GM19397 (cell line): ENCODE measurements at regions not wholly inside any gene's neighbourhood (a gene's known extent, or its start where the extent isn't known, plus 50 kb on each side); places are given as distances from the start of the nearest gene placed in this dataset.
"Not testable (repeated sequence)": the region's sequence is repeated elsewhere in the genome, so short reads cannot be mapped to it uniquely, and the experiment has no call there.

Source experiments
- ATAC-seq: cut with Tn5 transposase; IDR thresholded peaks from one replicate; pipeline ENCODE4 v1.9.1; 2021; ENCODE audit warnings: mild to moderate bottlenecking, moderate library complexity; ENCODE audit not compliant: unreplicated experiment

- ATAC-seq, result not testable (repeated sequence)
Observed at GRCh38 chr20:18876394-18876793, 62.8 kb downstream of the SCP2D1 start.

DNA sequence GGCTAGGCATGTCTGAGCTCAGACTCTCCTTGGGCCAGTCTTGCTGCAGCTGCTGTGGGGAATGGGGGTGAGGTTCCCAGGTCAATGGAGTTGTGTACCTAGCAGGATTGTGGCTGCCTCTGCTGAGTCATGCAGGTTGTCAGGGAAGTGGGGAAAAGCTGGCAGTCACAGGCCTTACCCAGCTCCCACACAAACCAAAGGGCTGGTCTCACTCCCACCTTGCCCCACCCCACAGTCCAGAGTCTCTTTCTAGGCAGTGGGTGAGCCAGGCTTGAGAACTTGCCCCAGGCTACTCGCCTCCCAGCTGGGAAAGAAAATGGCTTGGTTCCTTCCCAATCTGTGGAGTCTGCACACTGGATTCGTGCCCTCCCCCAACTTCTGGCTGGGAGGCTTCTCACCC, 65.7 kb downstream of the SCP2D1 start:
- no peak for ATAC-seq

DNA sequence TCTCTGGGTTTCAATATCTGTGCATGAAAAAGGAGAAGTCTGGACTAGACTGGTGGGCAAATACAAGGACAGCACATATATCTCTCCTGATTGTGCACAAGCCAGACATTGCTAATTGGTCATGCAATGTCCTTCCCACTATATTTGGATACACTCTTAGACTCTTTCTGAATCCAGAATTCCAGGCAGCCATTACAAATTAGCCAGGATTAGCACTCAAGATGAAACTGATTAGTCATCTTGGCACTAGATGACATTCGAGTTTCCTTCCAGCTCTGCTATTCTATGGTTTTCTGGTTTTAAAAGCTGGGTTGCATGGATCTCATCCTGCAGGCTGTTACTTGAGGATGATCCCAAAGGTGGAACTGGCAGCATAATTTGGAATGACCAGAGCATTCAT, 73.2 kb downstream of the SCP2D1 start:
- no peak for ATAC-seq

- no peak for ATAC-seq
Observed at GRCh38 chr20:18901980-18902737, 88.6 kb downstream of the SCP2D1 start.

DNA sequence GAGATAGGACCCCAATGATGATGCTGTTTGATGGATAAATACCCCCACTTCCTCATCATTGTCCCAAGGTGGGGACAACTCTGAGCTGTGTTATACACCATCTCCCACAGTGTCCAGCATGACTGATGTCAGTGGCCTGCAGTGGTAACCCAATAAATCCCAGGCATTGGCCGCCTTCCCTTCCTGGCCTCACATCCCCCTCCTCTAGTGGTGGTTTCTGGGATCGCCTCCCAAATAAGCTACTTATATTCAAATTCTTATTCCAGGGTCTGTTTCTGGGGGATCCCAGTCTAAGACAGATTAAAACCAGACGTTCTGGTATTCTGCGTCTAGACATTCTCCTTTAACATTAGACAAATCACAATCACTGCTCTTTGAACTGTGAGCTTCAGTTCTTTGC, 90.6 kb downstream of the SCP2D1 start:
- ATAC-seq, result no peak

GRCh38 chr20:18904624-18905023, 91.0 kb downstream of the SCP2D1 start:
- no peak for ATAC-seq

- ATAC-seq, result no peak
Observed at GRCh38 chr20:18906046-18906445, 92.5 kb downstream of the SCP2D1 start.

DNA sequence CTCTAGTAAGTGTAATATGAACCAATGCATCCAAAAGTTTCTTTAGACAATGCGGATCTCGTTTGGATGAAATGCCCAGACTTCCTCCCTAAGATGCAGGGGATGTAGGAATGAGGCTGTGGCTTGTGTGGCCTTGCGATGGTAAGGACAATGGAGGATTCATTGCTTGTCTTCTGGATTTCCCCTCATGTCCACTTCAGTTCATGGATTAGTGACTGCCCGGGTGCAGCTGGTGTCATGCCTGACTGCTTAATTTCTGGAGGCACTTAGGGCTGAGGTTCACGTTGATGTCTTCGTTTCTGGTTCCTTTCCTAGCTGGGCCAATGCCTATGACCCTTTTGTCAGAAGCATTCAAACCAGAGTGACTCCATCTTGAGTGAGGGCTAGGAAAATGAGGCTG, 93.8 kb downstream of the SCP2D1 start:
- ATAC-seq, result no peak

DNA sequence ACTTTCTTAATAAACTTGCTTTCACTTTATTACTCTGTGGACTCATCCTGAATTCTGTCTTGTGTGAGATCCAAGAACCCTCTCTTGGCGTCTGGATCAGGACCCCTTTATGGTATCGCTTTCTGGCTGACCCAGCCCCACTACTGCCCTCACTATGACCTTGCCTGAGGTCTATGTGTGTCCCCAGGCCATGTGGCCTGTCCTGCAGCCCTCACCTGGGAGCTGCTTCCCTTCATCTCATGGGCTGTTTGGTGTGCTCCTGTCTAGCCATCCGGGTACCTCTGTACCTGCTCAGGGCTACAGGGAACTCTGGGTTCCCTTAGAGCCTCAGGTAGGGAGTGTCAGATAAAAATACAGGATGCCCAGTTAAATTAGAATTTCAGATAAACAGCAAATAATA, 94.5 kb downstream of the SCP2D1 start:
- ATAC-seq, result no peak

DNA sequence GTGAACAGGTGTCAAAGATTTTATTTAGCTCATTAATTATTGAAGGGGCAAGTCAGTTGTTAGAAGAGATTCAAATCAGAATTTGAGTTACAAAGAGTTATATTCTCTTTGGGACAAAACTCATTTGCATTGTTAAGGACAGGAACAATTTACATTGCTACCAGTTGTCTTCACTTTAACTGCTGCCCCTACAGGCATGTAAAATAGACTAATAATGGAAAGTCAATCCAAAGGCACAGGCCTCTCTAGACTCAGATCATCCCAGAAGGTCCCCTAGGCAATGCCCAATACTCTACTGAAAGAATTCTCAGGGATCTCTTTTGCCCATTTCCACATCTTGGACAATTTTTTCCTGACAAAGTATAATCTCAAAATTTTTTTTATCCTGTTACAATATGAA, 95.7 kb downstream of the SCP2D1 start:
- ATAC-seq, result no peak

GRCh38 chr20:18913701-18914100, 100.1 kb downstream of the SCP2D1 start:
- no peak for ATAC-seq

- no peak for ATAC-seq
Observed at GRCh38 chr20:18914796-18915195, 101.2 kb downstream of the SCP2D1 start.

- ATAC-seq, result no peak
Observed at GRCh38 chr20:18916886-18917750, 103.5 kb downstream of the SCP2D1 start.

GRCh38 chr20:18919996-18920395, 106.4 kb downstream of the SCP2D1 start:
- no peak for ATAC-seq

DNA sequence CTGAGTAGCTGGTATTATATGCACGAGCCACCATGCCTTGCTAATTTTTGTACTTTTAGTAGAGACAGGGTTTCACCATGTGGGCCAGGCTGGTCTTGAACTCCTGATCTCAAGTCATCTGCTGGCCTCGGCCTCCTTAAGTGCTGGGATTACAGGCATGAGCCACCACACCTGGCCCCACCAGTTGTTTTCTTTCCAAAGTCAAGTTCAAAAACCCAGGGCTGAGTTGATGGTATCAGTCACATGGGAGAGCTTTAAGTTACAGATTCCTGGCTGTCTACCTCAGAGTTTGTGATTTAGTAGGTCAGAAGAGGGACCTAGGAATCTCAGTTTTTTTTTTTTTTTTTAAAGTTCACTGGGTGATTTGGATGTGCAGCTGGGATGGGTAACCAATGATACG, 107.7 kb downstream of the SCP2D1 start:
- no peak for ATAC-seq

DNA sequence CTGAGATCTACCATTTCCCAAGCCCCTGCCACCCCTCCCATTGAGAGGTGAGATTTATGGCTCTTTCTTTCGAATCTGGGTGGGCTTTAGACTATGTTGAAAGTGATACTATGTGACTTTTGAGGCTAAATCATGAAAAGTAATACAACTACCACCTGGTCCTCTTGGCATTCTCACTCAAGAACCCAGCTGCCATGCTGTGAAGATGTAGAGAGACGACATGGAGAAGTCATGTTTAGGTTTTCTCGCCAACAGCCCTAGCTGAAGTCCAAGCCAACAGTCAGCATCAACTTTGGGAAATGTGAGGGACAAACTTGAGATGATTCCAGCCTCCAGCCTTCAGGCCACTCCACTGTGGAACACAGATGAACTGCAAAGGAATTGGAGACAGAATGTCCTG, 108.7 kb downstream of the SCP2D1 start:
- no peak for ATAC-seq

DNA sequence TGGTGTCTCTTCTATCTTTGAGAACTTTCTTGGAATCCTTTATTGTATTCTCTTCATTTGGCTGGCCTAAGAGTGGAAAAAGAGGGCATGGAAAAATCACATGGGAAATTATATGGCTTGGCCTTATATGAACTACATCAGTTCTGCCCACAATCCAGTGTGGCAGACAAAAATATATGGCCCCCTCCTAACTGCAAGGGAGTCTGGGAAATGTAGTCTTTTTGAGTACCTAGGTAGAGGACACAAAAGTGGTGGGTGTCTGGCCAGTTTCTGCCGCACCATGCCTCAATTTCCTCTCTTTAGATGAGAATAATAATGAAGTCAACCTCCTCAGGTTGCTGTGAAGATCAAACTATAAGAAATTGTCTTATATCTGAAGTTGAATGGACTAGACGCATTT, 109.3 kb downstream of the SCP2D1 start:
- no peak for ATAC-seq

DNA sequence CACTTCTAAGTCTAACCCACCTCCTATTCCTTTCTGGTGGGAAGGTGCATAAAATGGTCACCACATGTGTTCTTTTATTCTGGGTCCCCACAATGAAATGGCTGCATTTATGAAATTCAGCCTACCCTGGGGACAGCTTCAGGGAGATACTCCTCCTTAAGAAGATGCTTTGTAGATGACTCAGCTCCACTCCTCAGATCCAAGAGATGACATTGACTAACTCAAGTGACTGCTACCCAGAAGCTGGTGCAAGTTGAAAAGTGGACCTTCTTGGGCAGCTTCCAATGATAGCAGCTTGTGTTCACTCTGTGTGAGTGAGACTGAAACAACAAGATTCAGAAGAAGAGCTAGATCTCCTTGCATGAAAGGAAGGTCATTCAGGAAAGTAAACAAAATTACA, 113.4 kb downstream of the SCP2D1 start:
- no peak for ATAC-seq

GRCh38 chr20:18928626-18929025, 115.0 kb downstream of the SCP2D1 start:
- ATAC-seq, result no peak

DNA sequence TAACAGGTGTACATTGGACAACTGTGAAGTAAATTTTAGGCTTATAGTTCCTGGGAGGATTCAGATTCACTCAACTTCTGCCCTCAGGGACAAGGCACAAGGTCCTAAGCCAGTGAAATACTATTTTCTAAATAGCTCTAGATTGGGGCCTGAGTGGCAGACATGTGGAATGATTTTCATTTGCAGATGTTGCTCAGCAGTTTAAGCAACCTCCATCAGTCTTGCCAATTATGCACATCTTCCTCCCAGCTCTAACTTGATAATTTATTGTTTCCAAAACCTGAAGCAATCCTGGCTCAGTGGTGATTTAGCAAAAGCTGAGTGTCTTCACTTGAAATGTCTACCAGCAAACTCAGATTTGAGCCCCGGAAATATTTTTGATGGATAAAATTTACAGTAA, 116.2 kb downstream of the SCP2D1 start:
- no peak for ATAC-seq

DNA sequence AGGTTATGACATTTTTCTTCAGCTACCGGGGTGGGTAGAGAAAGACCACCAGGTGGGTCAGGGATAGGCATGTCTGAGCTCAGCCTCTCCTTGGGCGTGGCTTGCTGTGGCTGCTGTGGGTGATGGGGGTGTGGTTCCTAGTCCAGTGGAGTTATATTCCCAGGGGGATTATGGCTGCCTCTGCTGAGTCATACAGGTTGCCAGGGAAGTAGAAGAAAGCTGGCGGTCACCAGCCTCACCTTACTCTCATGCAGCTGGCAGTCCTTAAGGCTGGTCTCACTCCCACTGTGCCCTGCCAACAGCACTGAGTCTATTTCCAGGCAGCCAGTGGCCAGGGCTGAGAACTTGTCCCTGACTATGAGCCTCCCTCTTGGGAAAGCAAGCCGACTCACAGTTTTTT, 130.0 kb downstream of the SCP2D1 start:
- ATAC-seq, result no peak

GRCh38 chr20:18956890-18957289, 143.3 kb downstream of the SCP2D1 start:
- no peak for ATAC-seq
